ENCODE measurements at regions not wholly inside any gene's neighbourhood (a gene's known extent, or its start where the extent isn't known, plus 50 kb on each side); places are given as distances from the start of the nearest gene placed in this dataset.
"Not testable (repeated sequence)": the region's sequence is repeated elsewhere in the genome, so short reads cannot be mapped to it uniquely, and the experiment has no call there.

DNA sequence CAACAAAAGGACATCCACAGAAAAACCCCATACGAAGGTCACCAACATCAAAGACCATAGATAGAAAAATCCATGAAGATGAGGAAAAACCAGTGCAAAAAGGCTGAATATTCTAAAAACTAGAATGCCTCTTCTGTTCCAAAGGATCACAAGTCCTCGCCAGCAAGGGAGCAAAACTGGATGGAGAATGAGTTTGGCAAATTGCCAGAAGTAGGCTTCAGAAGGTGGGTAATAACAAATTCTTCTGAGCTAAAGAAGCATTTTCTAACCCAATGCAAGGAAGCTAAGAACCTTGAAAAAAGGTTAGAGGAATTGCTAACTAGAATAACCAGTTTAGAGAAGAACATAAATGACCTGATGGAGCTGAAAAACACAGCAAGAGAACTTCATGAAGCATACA lies 753.3 kb downstream of the KHDRBS2 start:
- H3K9me3 ChIP-seq (ENCODE audit: control insufficient read depth, low read length); H3K27ac ChIP-seq (ENCODE audit: low read length); ATAC-seq; DNase-seq; intact Hi-C loops (cut with DNase I); H3K27me3 ChIP-seq (ENCODE audit: control insufficient read depth, insufficient read depth); H3K4me3 ChIP-seq (ENCODE audit: low read length); H3K4me1 ChIP-seq (ENCODE audit: control insufficient read depth, insufficient read depth, low read length): not testable (repeated sequence)
- WGBS = 78% methylated on average over 2 of the region's 2 CpGs
